HEK293 (cell line): ENCODE measurements at regions not wholly inside any gene's neighbourhood (a gene's known extent, or its start where the extent isn't known, plus 50 kb on each side); places are given as distances from the start of the nearest gene placed in this dataset.

ENCODE experiments used
- BCL11A ChIP-seq: fragments of 450-650 bp; formaldehyde crosslinking; IDR thresholded peaks from 2 replicates; pipeline ENCODE4 v1.5.1; 2016; ENCODE audit warnings: low read depth, missing biosample characterization, missing genetic modification characterization
- GLIS1 ChIP-seq: fragments of 450-650 bp; formaldehyde crosslinking; IDR thresholded peaks from 2 replicates; pipeline ENCODE4 v1.5.1; 2016; ENCODE audit warnings: missing biosample characterization, missing genetic modification characterization
- HIC1 ChIP-seq: fragments of 450-650 bp; formaldehyde crosslinking; IDR thresholded peaks from 2 replicates; pipeline ENCODE4 v1.5.1; 2016; ENCODE audit warnings: missing biosample characterization, missing genetic modification characterization
- KLF10 ChIP-seq: fragments of 450-650 bp; IDR thresholded peaks from 2 replicates; pipeline ENCODE4 v1.5.1; 2018; ENCODE audit warnings: missing biosample characterization, mild to moderate bottlenecking, missing genetic modification characterization
- KLF8 ChIP-seq: fragments of 450-650 bp; formaldehyde crosslinking; IDR thresholded peaks from 2 replicates; pipeline ENCODE4 v1.5.1; 2016; ENCODE audit warnings: missing biosample characterization, missing genetic modification characterization
- SP3 ChIP-seq: fragments of 450-650 bp; formaldehyde crosslinking; IDR thresholded peaks from 2 replicates; pipeline ENCODE4 v1.5.1; 2016; ENCODE audit warnings: missing biosample characterization, missing genetic modification characterization
- ZFP37 ChIP-seq: fragments of 450-650 bp; formaldehyde crosslinking; IDR thresholded peaks from 2 replicates; pipeline ENCODE4 v1.5.1; 2016; ENCODE audit warnings: missing biosample characterization, missing genetic modification characterization
- ZNF2 ChIP-seq: fragments of 450-650 bp; formaldehyde crosslinking; IDR thresholded peaks from 2 replicates; pipeline ENCODE4 v1.5.1; 2016; ENCODE audit warnings: missing biosample characterization, missing genetic modification characterization
- ZNF24 ChIP-seq: fragments of 450-650 bp; formaldehyde crosslinking; IDR thresholded peaks from 2 replicates; pipeline ENCODE4 v1.5.1; 2016; ENCODE audit warnings: missing biosample characterization, missing genetic modification characterization
- ZNF391 ChIP-seq: fragments of 450-650 bp; formaldehyde crosslinking; IDR thresholded peaks from 2 replicates; pipeline ENCODE4 v1.5.1; 2016; ENCODE audit warnings: low read depth, missing biosample characterization, missing genetic modification characterization, borderline replicate concordance
- ZNF501 ChIP-seq: fragments of 450-650 bp; formaldehyde crosslinking; IDR thresholded peaks from 2 replicates; pipeline ENCODE4 v1.5.1; 2016; ENCODE audit warnings: missing biosample characterization, missing genetic modification characterization
- ZNF580 ChIP-seq: fragments of 450-650 bp; formaldehyde crosslinking; IDR thresholded peaks from 2 replicates; pipeline ENCODE4 v1.5.1; 2016; ENCODE audit warnings: missing biosample characterization, missing genetic modification characterization
- ZNF600 ChIP-seq: fragments of 450-650 bp; formaldehyde crosslinking; IDR thresholded peaks from 2 replicates; pipeline ENCODE4 v1.5.1; 2016; ENCODE audit warnings: missing biosample characterization, missing genetic modification characterization
- ZNF610 ChIP-seq: fragments of 450-650 bp; formaldehyde crosslinking; IDR thresholded peaks from 2 replicates; pipeline ENCODE4 v1.5.1; 2016; ENCODE audit warnings: missing biosample characterization, missing genetic modification characterization, borderline replicate concordance
- ZNF843 ChIP-seq: fragments of 450-650 bp; formaldehyde crosslinking; IDR thresholded peaks from 2 replicates; pipeline ENCODE4 v1.5.1; 2016; ENCODE audit warnings: missing biosample characterization, missing genetic modification characterization
- ZSCAN30 ChIP-seq: fragments of 450-650 bp; IDR thresholded peaks from 2 replicates; pipeline ENCODE4 v1.5.1; 2018; ENCODE audit warnings: missing biosample characterization, mild to moderate bottlenecking, missing genetic modification characterization, moderate library complexity
- ZSCAN5A ChIP-seq: fragments of 450-650 bp; formaldehyde crosslinking; IDR thresholded peaks from 2 replicates; pipeline ENCODE4 v1.5.1; 2016; ENCODE audit warnings: missing biosample characterization, missing genetic modification characterization
- TF ChIP-seq, protein P1 (sequence below): fragments of 450-650 bp; formaldehyde crosslinking; IDR thresholded peaks from 2 replicates; pipeline ENCODE4 v1.5.1; 2016; ENCODE audit warnings: missing biosample characterization, missing genetic modification characterization
- TF ChIP-seq, protein P2 (sequence below): fragments of 450-650 bp; IDR thresholded peaks from 2 replicates; pipeline ENCODE4 v1.5.1; 2018; ENCODE audit warnings: missing biosample characterization, mild to moderate bottlenecking, missing genetic modification characterization
- TF ChIP-seq, protein P3 (sequence below): fragments of 450-650 bp; formaldehyde crosslinking; IDR thresholded peaks from 2 replicates; pipeline ENCODE4 v1.5.1; 2016; ENCODE audit warnings: missing biosample characterization, missing genetic modification characterization
- TF ChIP-seq, protein P4 (sequence below): fragments of 450-650 bp; formaldehyde crosslinking; IDR thresholded peaks from 2 replicates; pipeline ENCODE4 v1.5.1; 2016; ENCODE audit warnings: missing biosample characterization, missing genetic modification characterization
- TF ChIP-seq, protein P5 (sequence below): fragments of 450-650 bp; formaldehyde crosslinking; IDR thresholded peaks from 2 replicates; pipeline ENCODE4 v1.5.1; 2016; ENCODE audit warnings: missing biosample characterization, missing genetic modification characterization

DNA sequence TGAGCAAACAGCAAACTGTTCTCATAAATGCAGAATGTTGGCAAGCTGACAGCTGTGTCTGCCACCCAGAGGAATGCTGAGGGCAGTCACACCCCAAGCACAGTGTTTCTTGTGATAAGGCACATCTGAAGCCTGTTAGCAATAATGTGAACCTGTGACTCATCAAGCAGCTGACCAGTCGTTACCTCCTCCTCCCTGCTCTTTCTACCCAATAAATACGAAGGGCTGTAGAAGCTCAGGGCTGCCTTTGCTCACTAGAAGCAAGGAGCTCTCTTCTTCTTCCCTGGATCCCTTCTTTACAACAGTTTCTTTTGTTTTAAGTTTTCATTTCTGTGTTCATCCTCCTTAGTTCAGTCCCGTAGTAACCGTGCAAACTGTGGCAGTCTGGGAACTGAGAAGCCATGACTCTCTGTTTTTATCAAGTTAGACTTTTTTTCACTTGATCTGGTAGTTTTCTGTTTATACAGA, 160.3 kb upstream of the ZNF184 start (continued):
- TF ChIP-seq ZNF24 (tag by site-specific recombination) (peak; percentile 96), SP3 (peak; percentile 56; the same call in 1 of the 2 replicates), ZNF600 (tag by site-specific recombination) (peak; percentile 85), KLF8 (tag by site-specific recombination) (peak; percentile 89), ZNF580 (peak; percentile 81; the same call in 1 of the 2 replicates), ZNF2 (tag by site-specific recombination) (0 out of 2 replicates have a peak, but pooled peaks have one; percentile 56), ZNF843 (tag by site-specific recombination) (peak; percentile 77), ZSCAN5A (tag by site-specific recombination) (peak; percentile 52; the same call in 1 of the 2 replicates), GLIS1 (peak; percentile 36; the same call in 1 of the 2 replicates), KLF10 (tag by site-specific recombination) (peak; percentile 91), BCL11A (tag by site-specific recombination) (peak; percentile 97), ZNF501 (tag by site-specific recombination) (0 out of 2 replicates have a peak, but pooled peaks have one; percentile 42), ZFP37 (tag by site-specific recombination) (peak; percentile 68), ZNF610 (tag by site-specific recombination) (peak; percentile 54; the same call in 1 of the 2 replicates), ZNF391 (peak; percentile 68; the same call in 1 of the 2 replicates), ZSCAN30 (peak; percentile 48; the same call in 1 of the 2 replicates), HIC1 (tag by site-specific recombination) (peak; percentile 54; the same call in 1 of the 2 replicates)
- TF ChIP-seq, protein P1, sequence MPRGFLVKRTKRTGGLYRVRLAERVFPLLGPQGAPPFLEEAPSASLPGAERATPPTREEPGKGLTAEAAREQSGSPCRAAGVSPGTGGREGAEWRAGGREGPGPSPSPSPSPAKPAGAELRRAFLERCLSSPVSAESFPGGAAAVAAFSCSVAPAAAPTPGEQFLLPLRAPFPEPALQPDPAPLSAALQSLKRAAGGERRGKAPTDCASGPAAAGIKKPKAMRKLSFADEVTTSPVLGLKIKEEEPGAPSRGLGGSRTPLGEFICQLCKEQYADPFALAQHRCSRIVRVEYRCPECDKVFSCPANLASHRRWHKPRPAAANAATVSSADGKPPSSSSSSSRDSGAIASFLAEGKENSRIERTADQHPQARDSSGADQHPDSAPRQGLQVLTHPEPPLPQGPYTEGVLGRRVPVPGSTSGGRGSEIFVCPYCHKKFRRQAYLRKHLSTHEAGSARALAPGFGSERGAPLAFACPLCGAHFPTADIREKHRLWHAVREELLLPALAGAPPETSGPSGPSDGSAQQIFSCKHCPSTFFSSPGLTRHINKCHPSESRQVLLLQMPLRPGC: peak; percentile 52; the same call in 1 of the 2 replicates
- TF ChIP-seq, protein P2, sequence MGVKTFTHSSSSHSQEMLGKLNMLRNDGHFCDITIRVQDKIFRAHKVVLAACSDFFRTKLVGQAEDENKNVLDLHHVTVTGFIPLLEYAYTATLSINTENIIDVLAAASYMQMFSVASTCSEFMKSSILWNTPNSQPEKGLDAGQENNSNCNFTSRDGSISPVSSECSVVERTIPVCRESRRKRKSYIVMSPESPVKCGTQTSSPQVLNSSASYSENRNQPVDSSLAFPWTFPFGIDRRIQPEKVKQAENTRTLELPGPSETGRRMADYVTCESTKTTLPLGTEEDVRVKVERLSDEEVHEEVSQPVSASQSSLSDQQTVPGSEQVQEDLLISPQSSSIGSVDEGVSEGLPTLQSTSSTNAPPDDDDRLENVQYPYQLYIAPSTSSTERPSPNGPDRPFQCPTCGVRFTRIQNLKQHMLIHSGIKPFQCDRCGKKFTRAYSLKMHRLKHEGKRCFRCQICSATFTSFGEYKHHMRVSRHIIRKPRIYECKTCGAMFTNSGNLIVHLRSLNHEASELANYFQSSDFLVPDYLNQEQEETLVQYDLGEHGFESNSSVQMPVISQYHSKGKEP (tag by site-specific recombination): peak; percentile 18; the same call in 1 of the 2 replicates
- TF ChIP-seq, protein P3, sequence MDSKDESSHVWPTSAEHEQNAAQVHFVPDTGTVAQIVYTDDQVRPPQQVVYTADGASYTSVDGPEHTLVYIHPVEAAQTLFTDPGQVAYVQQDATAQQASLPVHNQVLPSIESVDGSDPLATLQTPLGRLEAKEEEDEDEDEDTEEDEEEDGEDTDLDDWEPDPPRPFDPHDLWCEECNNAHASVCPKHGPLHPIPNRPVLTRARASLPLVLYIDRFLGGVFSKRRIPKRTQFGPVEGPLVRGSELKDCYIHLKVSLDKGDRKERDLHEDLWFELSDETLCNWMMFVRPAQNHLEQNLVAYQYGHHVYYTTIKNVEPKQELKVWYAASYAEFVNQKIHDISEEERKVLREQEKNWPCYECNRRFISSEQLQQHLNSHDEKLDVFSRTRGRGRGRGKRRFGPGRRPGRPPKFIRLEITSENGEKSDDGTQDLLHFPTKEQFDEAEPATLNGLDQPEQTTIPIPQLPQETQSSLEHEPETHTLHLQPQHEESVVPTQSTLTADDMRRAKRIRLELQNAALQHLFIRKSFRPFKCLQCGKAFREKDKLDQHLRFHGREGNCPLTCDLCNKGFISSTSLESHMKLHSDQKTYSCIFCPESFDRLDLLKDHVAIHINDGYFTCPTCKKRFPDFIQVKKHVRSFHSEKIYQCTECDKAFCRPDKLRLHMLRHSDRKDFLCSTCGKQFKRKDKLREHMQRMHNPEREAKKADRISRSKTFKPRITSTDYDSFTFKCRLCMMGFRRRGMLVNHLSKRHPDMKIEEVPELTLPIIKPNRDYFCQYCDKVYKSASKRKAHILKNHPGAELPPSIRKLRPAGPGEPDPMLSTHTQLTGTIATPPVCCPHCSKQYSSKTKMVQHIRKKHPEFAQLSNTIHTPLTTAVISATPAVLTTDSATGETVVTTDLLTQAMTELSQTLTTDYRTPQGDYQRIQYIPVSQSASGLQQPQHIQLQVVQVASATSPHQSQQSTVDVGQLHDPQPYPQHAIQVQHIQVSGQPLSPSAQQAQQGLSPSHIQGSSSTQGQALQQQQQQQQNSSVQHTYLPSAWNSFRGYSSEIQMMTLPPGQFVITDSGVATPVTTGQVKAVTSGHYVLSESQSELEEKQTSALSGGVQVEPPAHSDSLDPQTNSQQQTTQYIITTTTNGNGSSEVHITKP (tag by site-specific recombination): peak; percentile 59
- TF ChIP-seq, protein P4, sequence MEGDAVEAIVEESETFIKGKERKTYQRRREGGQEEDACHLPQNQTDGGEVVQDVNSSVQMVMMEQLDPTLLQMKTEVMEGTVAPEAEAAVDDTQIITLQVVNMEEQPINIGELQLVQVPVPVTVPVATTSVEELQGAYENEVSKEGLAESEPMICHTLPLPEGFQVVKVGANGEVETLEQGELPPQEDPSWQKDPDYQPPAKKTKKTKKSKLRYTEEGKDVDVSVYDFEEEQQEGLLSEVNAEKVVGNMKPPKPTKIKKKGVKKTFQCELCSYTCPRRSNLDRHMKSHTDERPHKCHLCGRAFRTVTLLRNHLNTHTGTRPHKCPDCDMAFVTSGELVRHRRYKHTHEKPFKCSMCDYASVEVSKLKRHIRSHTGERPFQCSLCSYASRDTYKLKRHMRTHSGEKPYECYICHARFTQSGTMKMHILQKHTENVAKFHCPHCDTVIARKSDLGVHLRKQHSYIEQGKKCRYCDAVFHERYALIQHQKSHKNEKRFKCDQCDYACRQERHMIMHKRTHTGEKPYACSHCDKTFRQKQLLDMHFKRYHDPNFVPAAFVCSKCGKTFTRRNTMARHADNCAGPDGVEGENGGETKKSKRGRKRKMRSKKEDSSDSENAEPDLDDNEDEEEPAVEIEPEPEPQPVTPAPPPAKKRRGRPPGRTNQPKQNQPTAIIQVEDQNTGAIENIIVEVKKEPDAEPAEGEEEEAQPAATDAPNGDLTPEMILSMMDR (tag by site-specific recombination): peak; percentile 63
- TF ChIP-seq, protein P5, sequence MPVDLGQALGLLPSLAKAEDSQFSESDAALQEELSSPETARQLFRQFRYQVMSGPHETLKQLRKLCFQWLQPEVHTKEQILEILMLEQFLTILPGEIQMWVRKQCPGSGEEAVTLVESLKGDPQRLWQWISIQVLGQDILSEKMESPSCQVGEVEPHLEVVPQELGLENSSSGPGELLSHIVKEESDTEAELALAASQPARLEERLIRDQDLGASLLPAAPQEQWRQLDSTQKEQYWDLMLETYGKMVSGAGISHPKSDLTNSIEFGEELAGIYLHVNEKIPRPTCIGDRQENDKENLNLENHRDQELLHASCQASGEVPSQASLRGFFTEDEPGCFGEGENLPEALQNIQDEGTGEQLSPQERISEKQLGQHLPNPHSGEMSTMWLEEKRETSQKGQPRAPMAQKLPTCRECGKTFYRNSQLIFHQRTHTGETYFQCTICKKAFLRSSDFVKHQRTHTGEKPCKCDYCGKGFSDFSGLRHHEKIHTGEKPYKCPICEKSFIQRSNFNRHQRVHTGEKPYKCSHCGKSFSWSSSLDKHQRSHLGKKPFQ (tag by site-specific recombination): peak; percentile 77
